ENCODE measurements at regions not wholly inside any gene's neighbourhood (a gene's known extent, or its start where the extent isn't known, plus 50 kb on each side); places are given as distances from the start of the nearest gene placed in this dataset.

DNA sequence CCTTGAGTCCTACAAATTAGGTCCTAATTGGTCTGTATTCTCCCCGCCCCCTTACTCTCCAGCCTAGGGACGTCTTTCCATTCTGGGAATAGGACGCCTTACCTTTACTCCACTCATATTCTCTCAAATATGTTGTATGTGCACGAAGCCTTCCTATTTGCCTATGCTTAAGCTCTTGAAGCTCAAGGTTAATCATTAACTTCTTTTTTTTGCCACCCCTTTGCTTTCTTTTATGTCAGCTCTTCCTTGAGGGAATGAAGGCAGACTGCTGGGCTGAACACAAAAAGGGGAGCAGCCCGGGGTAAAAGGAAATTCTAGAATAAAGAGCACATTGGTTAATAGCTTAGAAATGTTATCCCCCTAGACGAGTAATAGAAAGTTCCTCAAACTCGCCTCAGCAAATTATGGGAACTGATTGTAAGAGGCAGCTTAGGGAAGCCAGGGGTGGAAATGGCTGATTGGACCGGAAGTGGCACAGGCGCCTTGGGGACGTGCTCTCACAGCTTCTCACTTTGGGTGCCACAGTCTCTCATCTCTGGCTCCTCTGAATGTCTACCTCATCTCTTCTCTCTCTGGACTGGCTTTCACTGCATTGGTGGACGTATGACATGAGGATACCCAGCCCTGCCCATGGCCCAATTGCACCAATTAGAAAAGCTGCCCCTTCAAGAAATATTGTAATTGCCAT, 122.3 kb upstream of the IL12B start:
- TF ChIP-seq, protein P1, sequence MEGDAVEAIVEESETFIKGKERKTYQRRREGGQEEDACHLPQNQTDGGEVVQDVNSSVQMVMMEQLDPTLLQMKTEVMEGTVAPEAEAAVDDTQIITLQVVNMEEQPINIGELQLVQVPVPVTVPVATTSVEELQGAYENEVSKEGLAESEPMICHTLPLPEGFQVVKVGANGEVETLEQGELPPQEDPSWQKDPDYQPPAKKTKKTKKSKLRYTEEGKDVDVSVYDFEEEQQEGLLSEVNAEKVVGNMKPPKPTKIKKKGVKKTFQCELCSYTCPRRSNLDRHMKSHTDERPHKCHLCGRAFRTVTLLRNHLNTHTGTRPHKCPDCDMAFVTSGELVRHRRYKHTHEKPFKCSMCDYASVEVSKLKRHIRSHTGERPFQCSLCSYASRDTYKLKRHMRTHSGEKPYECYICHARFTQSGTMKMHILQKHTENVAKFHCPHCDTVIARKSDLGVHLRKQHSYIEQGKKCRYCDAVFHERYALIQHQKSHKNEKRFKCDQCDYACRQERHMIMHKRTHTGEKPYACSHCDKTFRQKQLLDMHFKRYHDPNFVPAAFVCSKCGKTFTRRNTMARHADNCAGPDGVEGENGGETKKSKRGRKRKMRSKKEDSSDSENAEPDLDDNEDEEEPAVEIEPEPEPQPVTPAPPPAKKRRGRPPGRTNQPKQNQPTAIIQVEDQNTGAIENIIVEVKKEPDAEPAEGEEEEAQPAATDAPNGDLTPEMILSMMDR (IDR thresholded peaks at IDR 0.05; ENCODE audit: insufficient read depth, low read length), result no peak
- TF ChIP-seq, protein P2, sequence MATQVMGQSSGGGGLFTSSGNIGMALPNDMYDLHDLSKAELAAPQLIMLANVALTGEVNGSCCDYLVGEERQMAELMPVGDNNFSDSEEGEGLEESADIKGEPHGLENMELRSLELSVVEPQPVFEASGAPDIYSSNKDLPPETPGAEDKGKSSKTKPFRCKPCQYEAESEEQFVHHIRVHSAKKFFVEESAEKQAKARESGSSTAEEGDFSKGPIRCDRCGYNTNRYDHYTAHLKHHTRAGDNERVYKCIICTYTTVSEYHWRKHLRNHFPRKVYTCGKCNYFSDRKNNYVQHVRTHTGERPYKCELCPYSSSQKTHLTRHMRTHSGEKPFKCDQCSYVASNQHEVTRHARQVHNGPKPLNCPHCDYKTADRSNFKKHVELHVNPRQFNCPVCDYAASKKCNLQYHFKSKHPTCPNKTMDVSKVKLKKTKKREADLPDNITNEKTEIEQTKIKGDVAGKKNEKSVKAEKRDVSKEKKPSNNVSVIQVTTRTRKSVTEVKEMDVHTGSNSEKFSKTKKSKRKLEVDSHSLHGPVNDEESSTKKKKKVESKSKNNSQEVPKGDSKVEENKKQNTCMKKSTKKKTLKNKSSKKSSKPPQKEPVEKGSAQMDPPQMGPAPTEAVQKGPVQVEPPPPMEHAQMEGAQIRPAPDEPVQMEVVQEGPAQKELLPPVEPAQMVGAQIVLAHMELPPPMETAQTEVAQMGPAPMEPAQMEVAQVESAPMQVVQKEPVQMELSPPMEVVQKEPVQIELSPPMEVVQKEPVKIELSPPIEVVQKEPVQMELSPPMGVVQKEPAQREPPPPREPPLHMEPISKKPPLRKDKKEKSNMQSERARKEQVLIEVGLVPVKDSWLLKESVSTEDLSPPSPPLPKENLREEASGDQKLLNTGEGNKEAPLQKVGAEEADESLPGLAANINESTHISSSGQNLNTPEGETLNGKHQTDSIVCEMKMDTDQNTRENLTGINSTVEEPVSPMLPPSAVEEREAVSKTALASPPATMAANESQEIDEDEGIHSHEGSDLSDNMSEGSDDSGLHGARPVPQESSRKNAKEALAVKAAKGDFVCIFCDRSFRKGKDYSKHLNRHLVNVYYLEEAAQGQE (IDR thresholded peaks at IDR 0.05; ENCODE audit: insufficient replicate concordance, low read depth), result no peak
- TF ChIP-seq GABPA (IDR thresholded peaks at IDR 0.05; ENCODE audit: low read depth) (peak; percentile 63; the same call in 1 of the 2 replicates), POLR2AphosphoS5 (IDR thresholded peaks at IDR 0.05; ENCODE audit: low read depth) (no peak), SPI1 (IDR thresholded peaks at IDR 0.05; ENCODE audit: borderline replicate concordance, low read depth) (peak; percentile 39; the same call in 1 of the 2 replicates)
